SW 1271 (cell line): ENCODE measurements at regions not wholly inside any gene's neighbourhood (a gene's known extent, or its start where the extent isn't known, plus 50 kb on each side); places are given as distances from the start of the nearest gene placed in this dataset.

Experiments used
- DNase-seq, 2 experiments: peaks; one replicate each; lab custom pipeline; 2025; lab: John Stamatoyannopoulos, UW

DNA sequence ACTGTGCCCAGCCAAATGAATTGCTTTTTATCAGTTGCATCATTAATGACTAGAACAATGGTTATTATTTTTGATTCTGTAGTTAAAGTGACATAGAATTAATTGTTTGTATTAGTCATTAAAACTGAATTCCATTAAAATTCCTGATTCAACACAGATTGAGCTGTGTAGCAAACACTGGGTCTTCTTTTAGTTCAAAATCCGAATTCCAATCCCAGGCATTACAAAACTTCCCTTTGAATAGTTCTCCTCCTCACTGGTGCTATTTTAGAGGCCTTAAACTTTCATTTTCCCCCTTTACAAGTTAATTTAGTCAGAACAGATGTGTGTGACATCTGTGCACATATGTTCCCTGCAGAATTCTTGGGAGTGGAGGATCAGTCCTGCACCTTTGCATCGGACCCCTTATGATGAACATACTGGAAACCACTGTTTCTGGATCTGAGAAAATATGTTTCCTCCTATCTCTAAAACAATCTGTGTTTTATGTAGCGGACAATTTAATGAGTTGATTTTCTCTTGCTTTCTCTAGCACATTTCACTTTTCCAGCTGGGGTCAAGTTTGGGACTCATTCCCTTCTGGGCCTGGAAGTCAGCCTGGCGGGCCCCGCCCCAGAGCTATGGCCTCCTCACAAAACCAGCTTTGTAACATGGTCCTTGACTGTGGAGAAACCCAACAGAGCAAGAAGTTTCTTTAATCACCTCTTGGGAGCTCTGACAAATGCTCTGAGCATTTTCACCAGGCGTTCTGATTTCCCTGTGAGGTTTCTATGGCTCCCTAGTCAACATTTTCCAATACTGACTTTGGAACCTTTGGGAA, 87.9 kb upstream of the MAMDC2 start:
- DNase-seq: no peak

DNA sequence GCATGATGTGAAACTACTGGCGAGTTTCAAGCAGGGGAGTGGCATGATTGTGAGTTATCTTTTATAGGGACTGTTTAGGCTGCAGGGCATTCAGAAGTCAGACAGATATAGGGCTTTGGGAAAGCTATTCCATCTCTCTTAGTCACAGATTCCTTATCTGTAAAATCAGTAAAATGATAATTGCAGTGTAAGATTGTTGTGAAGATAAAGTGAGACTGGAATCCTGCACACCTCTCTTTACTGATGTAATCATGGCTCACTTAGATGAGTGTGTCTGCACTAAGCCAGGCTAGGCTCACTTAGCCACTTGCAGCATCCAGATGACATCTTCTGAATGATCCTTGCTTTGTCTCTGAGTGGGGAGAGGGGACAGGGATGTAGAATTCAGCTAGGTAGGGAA, 81.8 kb upstream of the MAMDC2 start:
- no peak for DNase-seq

- no peak for DNase-seq
Observed at GRCh38 chr9:69963803-69964202, 79.8 kb upstream of the MAMDC2 start.

DNA sequence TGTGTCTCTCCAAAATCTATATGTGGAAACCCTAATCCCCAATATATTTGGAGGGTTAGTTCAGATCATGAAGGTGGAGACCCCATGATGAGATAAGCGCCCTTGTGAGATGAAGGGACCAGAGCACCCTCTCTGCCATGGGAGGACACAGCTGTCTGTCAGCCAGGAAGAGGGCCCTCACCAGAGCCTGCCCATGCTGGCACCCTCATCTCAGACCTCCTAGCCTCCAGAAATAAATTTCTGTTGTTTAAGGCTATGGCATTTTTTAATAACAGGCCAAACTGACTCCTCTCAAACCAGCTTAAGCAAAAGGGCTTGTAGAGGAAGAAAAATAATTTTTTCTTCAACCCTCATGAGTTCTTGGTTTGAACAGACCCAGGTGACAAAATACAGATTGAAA, 79.2 kb upstream of the MAMDC2 start:
- DNase-seq: no peak

DNA sequence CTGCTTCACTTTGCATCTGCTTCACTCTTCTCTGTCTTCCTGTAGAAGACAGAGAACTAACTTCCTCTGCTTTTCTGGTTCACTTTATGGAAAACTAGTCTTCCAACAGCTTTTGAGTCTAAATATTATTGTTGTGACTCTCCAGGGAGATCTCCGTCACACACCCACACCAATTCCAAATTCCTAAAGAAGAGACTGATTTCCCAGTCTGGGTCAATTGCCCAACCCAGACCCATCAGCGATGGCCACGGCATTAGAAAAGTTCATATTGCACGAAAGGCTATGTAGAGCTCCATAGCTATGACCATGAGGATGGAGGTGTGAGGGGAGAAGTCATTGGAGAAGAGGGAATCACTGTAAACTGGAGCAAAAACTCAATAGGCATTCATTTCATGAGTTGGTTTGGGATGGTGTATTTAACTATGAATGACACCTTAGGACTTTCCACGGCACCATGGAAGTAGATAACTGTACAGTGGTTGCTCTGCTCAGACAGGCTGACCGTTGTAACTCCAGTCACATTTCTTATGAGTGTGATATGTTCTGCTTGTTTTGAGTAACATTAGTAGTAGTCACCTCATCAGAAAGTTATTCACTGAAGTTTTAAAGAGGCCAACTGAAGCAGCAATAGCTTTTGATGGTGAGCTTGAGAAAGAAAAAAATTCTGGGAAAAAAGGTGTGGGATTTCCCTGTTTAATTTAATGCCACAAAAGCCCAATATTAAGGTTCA, 78.1 kb upstream of the MAMDC2 start:
- DNase-seq: no peak

- no peak for DNase-seq
Observed at GRCh38 chr9:69967344-69967743, 76.3 kb upstream of the MAMDC2 start.

GRCh38 chr9:69970001-69970533, 73.6 kb upstream of the MAMDC2 start:
- no peak for DNase-seq

GRCh38 chr9:69971643-69972449, 71.8 kb upstream of the MAMDC2 start:
- peak; percentile 12 to 61 for DNase-seq

- DNase-seq: no peak
Observed at GRCh38 chr9:69975681-69976080, 68.0 kb upstream of the MAMDC2 start.

DNA sequence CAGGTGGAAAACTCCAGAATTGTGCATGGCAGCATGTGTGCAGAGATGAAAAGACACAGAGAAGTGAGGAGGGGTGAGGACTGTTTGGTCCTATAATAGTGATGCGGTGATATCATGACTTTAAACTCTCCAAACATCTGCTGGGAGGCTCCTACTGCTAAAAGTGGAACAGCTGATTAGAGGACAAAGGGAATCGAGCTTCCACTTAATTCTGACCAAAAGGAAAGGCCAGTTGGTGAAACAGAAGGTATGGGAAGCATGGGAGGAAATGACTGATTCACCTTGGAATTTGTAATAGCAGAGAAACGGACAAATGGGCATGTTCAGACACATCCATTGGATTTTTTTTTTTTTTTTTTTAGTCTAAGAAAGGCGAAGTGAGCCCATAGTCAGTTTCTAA, 67.5 kb upstream of the MAMDC2 start:
- peak; percentile 57 to 91 for DNase-seq

DNA sequence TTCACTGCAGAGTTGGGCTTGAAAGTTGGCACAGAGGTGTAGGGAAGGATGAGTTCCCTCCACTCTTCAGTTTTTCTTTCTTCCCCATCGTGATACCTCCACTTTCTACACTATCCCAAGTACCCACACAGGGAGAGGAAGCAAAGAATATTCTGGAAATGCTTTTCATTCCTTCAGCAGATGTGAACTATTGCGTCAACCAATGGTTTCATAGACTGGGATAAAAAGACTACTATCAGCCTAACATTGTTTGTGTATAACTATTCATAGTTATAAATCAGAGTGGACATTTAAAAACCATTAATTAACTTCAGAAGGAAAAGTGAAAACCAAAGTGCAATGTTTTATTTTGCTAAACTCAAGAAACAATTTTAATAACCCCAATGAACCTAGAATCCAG, 63.6 kb upstream of the MAMDC2 start:
- DNase-seq: no peak

DNA sequence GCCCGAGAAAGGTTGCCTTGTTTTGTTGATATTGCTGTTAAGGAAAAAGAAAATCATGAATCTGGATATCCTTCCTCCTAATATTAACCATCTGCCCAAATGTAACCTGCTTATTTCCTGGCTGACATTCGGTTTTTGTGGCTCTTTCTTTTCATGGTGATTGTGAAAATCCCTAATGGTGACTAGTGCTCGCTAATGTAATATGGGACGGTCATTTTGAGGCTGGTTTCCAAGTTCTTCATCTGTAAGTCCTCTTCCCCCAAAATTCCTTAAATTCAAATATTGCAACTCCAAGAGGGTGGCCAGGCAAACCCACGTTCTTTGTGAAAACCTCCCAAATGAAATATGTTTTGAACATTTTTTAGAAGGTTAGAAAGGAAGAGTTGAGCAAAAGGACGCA, 63.1 kb upstream of the MAMDC2 start:
- DNase-seq: no peak

DNA sequence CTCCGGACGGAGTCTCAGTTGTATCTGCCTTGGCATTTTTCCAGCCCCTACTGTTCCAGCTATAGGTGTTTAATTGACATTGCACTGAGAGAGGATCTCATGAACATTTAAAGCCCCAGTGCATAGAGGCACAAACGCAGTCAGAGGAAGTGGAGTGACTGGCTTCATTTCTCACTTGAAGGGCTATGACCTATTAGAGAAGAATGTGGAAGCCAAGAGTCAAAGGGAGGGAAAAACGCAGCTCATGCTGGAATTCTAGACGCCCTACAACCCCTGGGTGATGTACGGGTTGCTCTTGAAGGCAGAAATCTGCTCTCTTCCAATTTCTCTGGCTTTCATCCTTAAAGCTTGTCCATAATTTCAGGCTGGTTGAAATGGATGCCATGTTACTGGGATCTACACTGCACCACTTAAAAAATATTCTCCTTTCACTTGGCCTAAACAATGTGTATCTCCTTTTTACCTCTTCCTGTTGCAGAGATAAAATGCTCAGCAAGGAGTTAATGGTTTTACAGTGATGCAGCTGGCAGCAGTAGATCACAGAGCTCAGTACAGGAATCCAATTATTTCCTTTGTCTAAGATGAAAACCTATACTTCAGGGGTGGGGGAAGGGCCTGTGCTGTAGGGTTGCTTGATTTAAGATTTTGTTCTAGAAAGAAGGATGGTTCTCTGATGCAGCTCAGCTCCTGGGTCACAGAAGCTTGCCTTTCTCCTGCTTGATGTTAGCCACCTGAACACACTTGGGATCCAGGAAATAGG, 61.8 kb upstream of the MAMDC2 start:
- peak in 1 of 2 experiments; percentile 28 for DNase-seq

- no peak for DNase-seq
Observed at GRCh38 chr9:69984831-69985230, 58.8 kb upstream of the MAMDC2 start.

DNA sequence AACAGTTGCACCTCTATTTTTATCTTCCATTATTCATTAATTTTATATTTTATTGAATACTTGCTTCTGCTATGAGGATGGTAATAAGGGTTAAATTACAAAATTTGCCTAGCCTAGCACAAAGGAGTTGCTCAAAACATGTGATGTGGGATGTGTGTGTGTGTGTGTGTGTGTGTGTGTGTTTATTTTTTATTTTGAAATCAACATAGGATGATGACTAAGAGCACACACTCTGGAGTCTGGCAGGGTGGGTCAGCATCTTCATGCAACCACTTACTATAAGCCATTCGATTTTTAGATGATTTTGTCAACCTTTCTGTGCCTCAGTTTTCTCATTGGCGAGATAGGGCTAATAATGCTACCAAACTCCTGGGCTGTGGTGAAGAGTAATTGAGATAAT, 57.7 kb upstream of the MAMDC2 start:
- no peak for DNase-seq

DNA sequence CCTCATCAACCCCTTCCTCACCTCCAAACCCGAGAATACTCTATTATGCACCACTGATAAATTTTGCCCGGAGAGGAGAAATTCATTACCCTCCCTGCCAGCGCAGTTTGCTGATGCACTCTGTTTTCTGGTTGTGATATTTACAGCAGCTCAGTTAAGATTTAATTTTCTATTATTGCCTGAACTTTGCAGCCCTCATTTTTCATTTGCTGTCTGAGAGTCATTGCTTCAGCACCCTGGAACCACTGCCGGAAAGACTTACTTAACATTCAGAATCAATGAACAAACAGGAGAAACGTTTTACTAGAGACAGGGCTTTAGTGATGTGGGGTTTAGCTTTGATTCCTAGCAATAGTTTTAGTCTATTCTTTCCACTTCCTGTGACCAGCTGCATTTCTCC, 56.7 kb upstream of the MAMDC2 start:
- no peak for DNase-seq

DNA sequence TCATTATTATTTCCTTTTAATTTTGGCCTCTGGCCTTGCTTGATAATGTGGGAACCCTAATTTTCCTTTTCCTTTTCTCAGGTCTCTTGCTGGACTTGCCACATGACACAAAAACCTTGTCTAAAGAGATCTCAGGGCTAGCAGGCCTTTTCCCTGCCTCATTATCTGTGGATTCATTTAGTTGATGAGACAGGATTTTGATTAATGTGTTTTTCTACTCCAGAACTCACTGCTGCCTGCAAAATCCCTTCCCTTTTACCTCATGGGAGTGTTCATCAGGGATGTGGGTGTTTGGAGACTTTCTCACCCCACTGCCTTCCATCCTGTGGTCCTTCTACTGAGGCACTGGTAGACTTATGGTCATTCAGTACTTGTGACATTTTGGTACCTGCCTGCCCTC, 56.2 kb upstream of the MAMDC2 start:
- no peak for DNase-seq

GRCh38 chr9:69993110-69993509, 50.5 kb upstream of the MAMDC2 start:
- DNase-seq: no peak
